Aorta (tissue), 5 donors: ENCODE measurements at regions not wholly inside any gene's neighbourhood (a gene's known extent, or its start where the extent isn't known, plus 50 kb on each side); places are given as distances from the start of the nearest gene placed in this dataset.

Experiments used
- ATAC-seq: fragments of 200-7000 bp; cut with Tn5 transposase; one replicate; pipeline ENCODE4 v1.9.1; 2022; ENCODE audit warnings: moderate library complexity; ENCODE audit not compliant: low FRiP score
- DNase-seq, 2 donors: peaks; one replicate each; pipeline ENCODE4 v3.0.0-alpha.2; 2020
- H3K27ac ChIP-seq, 2 donors: one replicate each; pipeline ENCODE4 v1.5.1; 2013; ENCODE audit warnings: low read length in 2 of 2, mild to moderate bottlenecking in 2 of 2, moderate library complexity in 2 of 2, control low read depth in 1 of 2, inconsistent platforms in 1 of 2, low read depth in 1 of 2
- H3K27me3 ChIP-seq, 2 donors: one replicate each; pipeline ENCODE4 v1.6.1; 2013; ENCODE audit warnings: control low read depth in 1 of 2, low read length in 1 of 2, mild to moderate bottlenecking in 1 of 2, moderate library complexity in 1 of 2; ENCODE audit not compliant: insufficient read depth in 2 of 2, control insufficient read depth in 1 of 2
- H3K36me3 ChIP-seq, 2 donors: one replicate each; pipeline ENCODE4 v1.6.1; 2013; ENCODE audit warnings: control low read depth in 1 of 2, low read length in 1 of 2, mild to moderate bottlenecking in 1 of 2; ENCODE audit not compliant: insufficient read depth in 2 of 2, control insufficient read depth in 1 of 2
- H3K4me1 ChIP-seq, 2 donors: one replicate each; pipeline ENCODE4 v1.6.1; 2013; ENCODE audit warnings: low read length in 2 of 2, control low read depth in 1 of 2, mild to moderate bottlenecking in 1 of 2, moderate library complexity in 1 of 2; ENCODE audit not compliant: insufficient read depth in 2 of 2, control insufficient read depth in 1 of 2
- H3K4me3 ChIP-seq, 2 donors: one replicate each; pipeline ENCODE4 v1.5.1; 2013; ENCODE audit warnings: low read length in 2 of 2, control low read depth in 1 of 2, mild to moderate bottlenecking in 1 of 2
- H3K9me3 ChIP-seq: one replicate; pipeline ENCODE4 v1.6.1; 2013; ENCODE audit warnings: mild to moderate bottlenecking, low read length; ENCODE audit not compliant: control insufficient read depth
- WGBS, 2 donors: extraction: QIAGEN DNeasy Blood & Tissue Kit; methylation state at CpG; one replicate each; pipeline ENCODE4 v1.1.7; 2013; 5-methylcytosine and 5-hydroxymethylcytosine counted together
- intact Hi-C, 2 donors: fragments of 100-400 bp; cut with DNase I; formaldehyde crosslinking; loops; one replicate each; pipeline versions ENCODE4 v1.14.2 to v1.15.0; 2022
- donor health status: healthy with polysubstance abuse.
- donor health status: Bipolar disorder and iron deficiency.
- donor health status: DM: no; HTN: no; CAD: no.
- donor health status: DM: no; HTN: no; CAD: no.
- donor health status: DM: yes; HTN: yes; CAD: no.

GRCh38 chr15:93825682-93826081, 405.7 kb upstream of the MCTP2 start:
- DNase-seq (no peak), ATAC-seq (no peak)
- H3K4me3 ChIP-seq, result no peak overlapping the region
- no peak overlapping the region for H3K27ac ChIP-seq
- no peaks in the 10 kb centered on the region for H3K9me3 ChIP-seq
- no peaks in the 10 kb centered on the region for H3K36me3 ChIP-seq
- H3K4me1 ChIP-seq, result no peaks in the 10 kb centered on the region
- intact Hi-C loops, result no loop called here
- H3K27me3 ChIP-seq, result no peaks in the 10 kb centered on the region
- WGBS, 2 donors, result 60 to 72% methylated on average over 4 of the region's 4 CpGs

GRCh38 chr15:93823971-93824913, 407.1 kb upstream of the MCTP2 start:
- Histone ChIP-seq H3K27ac (no peak overlapping the region), H3K9me3 (no peaks in the 10 kb centered on the region), H3K27me3 (no peaks in the 10 kb centered on the region), H3K36me3 (no peaks in the 10 kb centered on the region), H3K4me1 (no peaks in the 10 kb centered on the region), H3K4me3 (no peak overlapping the region)
- 80 to 89% methylated on average over 9 of the region's 9 CpGs for WGBS, 2 donors
- ATAC-seq (peak; percentile 34), DNase-seq (no peak)
- intact Hi-C loops, result no loop called here

DNA sequence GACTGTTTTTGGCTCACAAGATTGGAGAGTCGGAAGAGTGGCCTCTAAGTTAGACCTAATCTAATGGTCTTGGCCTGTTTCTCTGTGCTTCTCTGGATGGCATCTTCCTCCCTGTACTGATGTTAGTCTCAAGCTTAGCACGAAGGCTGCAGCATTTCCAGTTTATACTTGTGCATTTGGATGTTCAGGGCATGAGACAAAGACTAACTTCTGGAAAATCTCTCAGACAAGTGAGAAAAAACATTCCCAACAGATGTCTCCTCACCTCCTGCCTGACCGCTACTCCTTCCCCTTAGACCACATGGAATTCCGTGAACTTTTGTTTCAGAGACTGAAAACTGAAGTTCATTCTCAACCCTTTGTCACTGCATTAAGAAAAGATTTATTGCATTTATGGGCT, 410.8 kb upstream of the MCTP2 start:
- no peaks in the 10 kb centered on the region for H3K9me3 ChIP-seq
- intact Hi-C loops, result no loop called here
- no peaks in the 10 kb centered on the region for H3K4me1 ChIP-seq
- DNase-seq (no peak), ATAC-seq (no peak)
- WGBS, 2 donors, result 78 to 83% methylated on average over 4 of the region's 4 CpGs
- H3K27me3 ChIP-seq, result no peaks in the 10 kb centered on the region
- H3K27ac ChIP-seq, result no peak overlapping the region
- H3K36me3 ChIP-seq, result no peaks in the 10 kb centered on the region
- H3K4me3 ChIP-seq, result no peak overlapping the region

DNA sequence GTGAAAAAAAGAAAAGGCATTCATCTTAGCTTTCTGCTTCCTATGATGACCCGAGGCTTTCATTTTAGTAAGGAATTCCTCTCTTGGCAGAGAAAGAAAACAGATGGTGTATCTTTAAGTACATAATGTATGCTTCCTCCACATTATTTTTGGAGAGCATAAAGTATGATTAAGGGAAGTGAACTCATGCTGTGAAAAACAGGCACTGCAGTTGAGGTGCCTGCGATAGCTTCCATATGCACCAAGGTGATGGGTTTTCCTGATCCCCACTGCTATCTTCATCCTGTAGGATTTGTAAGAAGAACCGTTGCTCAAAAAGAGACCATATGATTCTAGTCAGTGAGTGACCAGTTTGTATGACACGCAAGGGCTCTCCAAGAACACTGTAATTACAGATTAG, 411.5 kb upstream of the MCTP2 start:
- ATAC-seq (no peak), DNase-seq (no peak)
- 56 to 65% methylated on average over 4 of the region's 4 CpGs for WGBS, 2 donors
- H3K9me3 ChIP-seq, result no peaks in the 10 kb centered on the region
- H3K27me3 ChIP-seq, result no peaks in the 10 kb centered on the region
- H3K4me1 ChIP-seq, result no peaks in the 10 kb centered on the region
- intact Hi-C loops, result no loop called here
- H3K4me3 ChIP-seq, result no peak overlapping the region
- H3K27ac ChIP-seq, result no peak overlapping the region
- H3K36me3 ChIP-seq, result no peaks in the 10 kb centered on the region

GRCh38 chr15:93816815-93817214, 414.5 kb upstream of the MCTP2 start:
- no peak for DNase-seq
- no peaks in the 10 kb centered on the region for H3K27me3 ChIP-seq
- no peaks in the 10 kb centered on the region for H3K9me3 ChIP-seq
- no peak overlapping the region for H3K27ac ChIP-seq
- ATAC-seq, result no peak
- H3K4me3 ChIP-seq, result no peak overlapping the region
- H3K4me1 ChIP-seq, result no peaks in the 10 kb centered on the region
- H3K36me3 ChIP-seq, result no peaks in the 10 kb centered on the region
- intact Hi-C loops, result no loop called here

GRCh38 chr15:93811305-93811704, 420.1 kb upstream of the MCTP2 start:
- Histone ChIP-seq H3K27me3 (no peaks in the 10 kb centered on the region), H3K36me3 (no peaks in the 10 kb centered on the region), H3K4me3 (no peak overlapping the region), H3K4me1 (no peaks in the 10 kb centered on the region), H3K27ac (no peak overlapping the region), H3K9me3 (no peaks in the 10 kb centered on the region)
- intact Hi-C loops, result no loop called here
- no peak for DNase-seq
- ATAC-seq, result no peak
- WGBS, 2 donors, result 77 to 83% methylated on average over 5 of the region's 5 CpGs

DNA sequence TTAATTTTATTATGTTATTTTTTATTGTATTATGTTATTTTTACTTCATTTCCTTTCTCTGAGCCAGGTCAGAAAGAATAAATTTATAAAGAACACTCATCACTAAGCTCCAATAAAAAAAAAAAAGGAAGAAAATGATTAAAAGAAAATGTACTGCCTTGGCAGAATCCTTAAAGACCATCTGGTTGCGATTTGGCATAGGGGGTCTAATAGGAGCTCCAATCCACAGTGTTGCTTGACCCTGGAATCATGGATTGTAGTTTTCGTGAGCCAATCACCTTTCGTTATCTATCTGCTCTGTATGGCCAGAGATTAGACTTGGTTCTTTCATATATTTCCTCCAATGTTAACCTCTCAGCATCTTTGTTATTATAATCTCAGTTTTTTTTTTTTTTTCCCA, 421.8 kb upstream of the MCTP2 start:
- no peak for DNase-seq
- Histone ChIP-seq H3K27me3 (no peaks in the 10 kb centered on the region), H3K4me3 (no peak overlapping the region), H3K36me3 (no peaks in the 10 kb centered on the region), H3K27ac (no peak overlapping the region), H3K4me1 (no peaks in the 10 kb centered on the region), H3K9me3 (no peaks in the 10 kb centered on the region)
- intact Hi-C loops, result no loop called here
- ATAC-seq, result no peak
- 80 to 84% methylated on average over 3 of the region's 3 CpGs for WGBS, 2 donors

DNA sequence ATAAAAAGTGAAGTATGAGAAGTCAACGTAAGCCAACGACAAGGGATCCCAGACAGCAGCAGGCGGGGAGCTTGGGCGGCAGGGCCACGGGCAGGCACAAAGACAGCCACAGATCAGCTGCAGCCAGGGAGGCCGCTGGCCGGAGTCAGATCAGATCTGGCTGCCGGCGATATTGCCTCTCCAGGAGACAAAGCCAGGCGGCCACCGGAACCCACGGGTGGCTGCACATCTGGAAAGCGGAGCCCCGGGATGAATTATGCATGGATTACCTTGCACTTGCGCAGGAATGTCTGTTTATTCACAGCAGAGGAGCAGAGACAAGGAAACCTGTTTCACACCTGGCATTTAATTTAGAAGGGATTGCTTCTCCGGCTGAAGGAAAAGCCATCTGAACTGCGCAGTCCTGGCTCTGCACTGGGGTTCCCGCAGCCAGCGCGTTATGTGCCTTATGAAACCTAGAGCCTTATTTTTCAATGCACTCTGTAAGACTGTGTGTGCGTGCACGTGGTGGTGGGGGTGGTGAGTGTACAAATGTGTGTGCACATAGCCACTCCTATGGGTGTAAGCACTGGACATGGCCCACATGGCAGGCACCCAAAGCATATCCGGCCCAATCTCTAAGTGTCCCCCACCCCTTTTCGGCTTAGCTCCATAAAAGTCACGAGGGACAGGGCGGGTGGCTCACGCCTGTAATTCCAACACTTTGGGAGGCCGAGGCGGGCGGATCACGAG, 427.8 kb upstream of the MCTP2 start:
- no peak overlapping the region for H3K4me3 ChIP-seq
- peak; percentile 53 for ATAC-seq
- H3K9me3 ChIP-seq, result no peaks in the 10 kb centered on the region
- no peaks in the 10 kb centered on the region for H3K27me3 ChIP-seq
- H3K4me1 ChIP-seq, result no peaks in the 10 kb centered on the region
- DNase-seq, result no peak
- H3K27ac ChIP-seq, result no peak overlapping the region
- intact Hi-C loops, result no loop called here
- no peaks in the 10 kb centered on the region for H3K36me3 ChIP-seq
- 73 to 78% methylated on average over 31 of the region's 31 CpGs for WGBS, 2 donors

DNA sequence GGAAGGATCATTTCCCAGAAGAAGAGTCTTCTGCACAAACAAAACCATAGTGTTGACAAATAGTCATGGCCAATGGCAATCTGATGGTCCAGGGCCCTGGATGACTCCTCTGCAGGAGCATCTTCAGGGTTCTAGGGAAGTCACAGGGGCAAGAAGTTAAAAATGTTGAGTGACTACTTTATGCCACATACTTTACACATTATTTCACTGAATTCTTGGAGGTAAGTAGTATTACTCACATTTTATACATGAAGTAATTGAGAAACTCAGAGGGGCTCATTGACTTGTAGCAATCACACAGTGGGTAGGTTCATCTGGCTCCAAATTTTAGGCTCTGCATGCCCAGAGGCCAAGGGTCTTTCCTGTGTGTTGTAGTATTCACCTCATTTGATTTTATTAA, 430.2 kb upstream of the MCTP2 start:
- H3K27me3 ChIP-seq, result no peaks in the 10 kb centered on the region
- no peaks in the 10 kb centered on the region for H3K9me3 ChIP-seq
- DNase-seq (no peak), ATAC-seq (no peak)
- intact Hi-C loops, result no loop called here
- H3K4me1 ChIP-seq, result no peaks in the 10 kb centered on the region
- H3K27ac ChIP-seq, result no peak overlapping the region
- H3K4me3 ChIP-seq, result no peak overlapping the region
- no peaks in the 10 kb centered on the region for H3K36me3 ChIP-seq
